Colonic mucosa (tissue), 4 donors: ENCODE measurements at regions not wholly inside any gene's neighbourhood (a gene's known extent, or its start where the extent isn't known, plus 50 kb on each side); places are given as distances from the start of the nearest gene placed in this dataset.

Source experiments
- DNase-seq: peaks from one replicate; pipeline ENCODE4 v3.0.0-alpha.2; 2020
- H3K27ac ChIP-seq: fragments of 200-600 bp; one replicate; pipeline ENCODE4 v1.8.0; 2021
- H3K27me3 ChIP-seq: fragments of 200-600 bp; one replicate; pipeline ENCODE4 v1.8.0; 2021
- H3K36me3 ChIP-seq: fragments of 200-600 bp; one replicate; pipeline ENCODE4 v1.8.0; 2021
- H3K4me1 ChIP-seq: fragments of 200-600 bp; one replicate; pipeline ENCODE4 v1.8.0; 2021; ENCODE audit warnings: mild to moderate bottlenecking
- H3K4me3 ChIP-seq: fragments of 200-600 bp; one replicate; pipeline ENCODE4 v1.8.0; 2021
- H3K9ac ChIP-seq, 2 donors: one replicate each; pipeline ENCODE4 v1.7.0; 2013; ENCODE audit warnings: control low read depth in 2 of 2, low read depth in 2 of 2, low read length in 2 of 2
- H3K9me3 ChIP-seq: fragments of 200-600 bp; one replicate; pipeline ENCODE4 v1.8.0; 2021
- CTCF ChIP-seq: fragments of 200-600 bp; IDR thresholded peaks from one replicate; pipeline ENCODE4 v1.8.0; 2022; ENCODE audit warnings: antibody characterized with exemption, mild to moderate bottlenecking
- intact Hi-C: fragments of 100-400 bp; cut with DNase I; formaldehyde crosslinking; loops from one replicate; pipeline ENCODE4 v1.14.1; 2022
- donor health status: healthy.
- donor health status: DM: no; HTN: no; CAD: no.
- donor health status: DM: no; HTN: no; CAD: no.

GRCh38 chr5:111934511-111934910 is 177.5 kb upstream of the NREP start:
- TF ChIP-seq CTCF, result no peak
- no peak overlapping the region for H3K9ac ChIP-seq
- intact Hi-C loops, result no loop called here
- no peaks in the 10 kb centered on the region for H3K4me1 ChIP-seq
- no peaks in the 10 kb centered on the region for H3K27me3 ChIP-seq
- no peaks in the 10 kb centered on the region for H3K36me3 ChIP-seq
- H3K9me3 ChIP-seq, result no peaks in the 10 kb centered on the region
- no peak for DNase-seq
- H3K27ac ChIP-seq, result no peak overlapping the region
- no peak overlapping the region for H3K4me3 ChIP-seq

GRCh38 chr5:111933086-111933485 is 176.1 kb upstream of the NREP start:
- intact Hi-C loops, result no loop called here
- H3K4me1 ChIP-seq, result no peaks in the 10 kb centered on the region
- no peaks in the 10 kb centered on the region for H3K9me3 ChIP-seq
- TF ChIP-seq CTCF, result no peak
- no peak overlapping the region for H3K27ac ChIP-seq
- no peaks in the 10 kb centered on the region for H3K27me3 ChIP-seq
- no peak for DNase-seq
- no peak overlapping the region for H3K4me3 ChIP-seq
- no peaks in the 10 kb centered on the region for H3K36me3 ChIP-seq
- H3K9ac ChIP-seq, result no peak overlapping the region

GRCh38 chr5:111932628-111933027 is 175.6 kb upstream of the NREP start:
- no peak overlapping the region for H3K9ac ChIP-seq
- intact Hi-C loops, result no loop called here
- no peak for DNase-seq
- no peak for TF ChIP-seq CTCF
- H3K4me1 ChIP-seq, result no peaks in the 10 kb centered on the region
- no peaks in the 10 kb centered on the region for H3K36me3 ChIP-seq
- no peaks in the 10 kb centered on the region for H3K27me3 ChIP-seq
- H3K27ac ChIP-seq, result no peak overlapping the region
- H3K9me3 ChIP-seq, result no peaks in the 10 kb centered on the region
- H3K4me3 ChIP-seq, result no peak overlapping the region

DNA sequence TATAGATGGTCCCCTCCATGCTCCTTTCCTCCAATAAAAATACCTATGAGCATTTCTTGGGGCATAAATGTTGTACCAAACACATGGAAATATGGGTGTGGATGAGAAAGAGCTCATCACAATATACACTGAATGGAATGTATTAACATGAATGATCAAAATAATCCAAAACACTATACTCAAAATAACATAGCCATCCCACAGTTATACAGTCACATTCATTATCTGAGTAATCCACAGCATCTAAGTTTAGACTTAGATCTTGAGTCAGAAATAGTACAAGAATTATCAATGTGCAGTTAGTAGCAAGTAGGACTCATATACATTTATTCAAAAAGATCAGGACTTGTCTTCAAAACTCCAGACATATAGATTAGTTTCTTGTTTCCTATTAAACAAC is 175.2 kb upstream of the NREP start:
- H3K36me3 ChIP-seq, result no peaks in the 10 kb centered on the region
- H3K27ac ChIP-seq, result no peak overlapping the region
- H3K9ac ChIP-seq, result no peak overlapping the region
- DNase-seq, result no peak
- no peaks in the 10 kb centered on the region for H3K4me1 ChIP-seq
- no peak overlapping the region for H3K4me3 ChIP-seq
- H3K9me3 ChIP-seq, result no peaks in the 10 kb centered on the region
- intact Hi-C loops, result no loop called here
- no peaks in the 10 kb centered on the region for H3K27me3 ChIP-seq
- TF ChIP-seq CTCF, result no peak

DNA sequence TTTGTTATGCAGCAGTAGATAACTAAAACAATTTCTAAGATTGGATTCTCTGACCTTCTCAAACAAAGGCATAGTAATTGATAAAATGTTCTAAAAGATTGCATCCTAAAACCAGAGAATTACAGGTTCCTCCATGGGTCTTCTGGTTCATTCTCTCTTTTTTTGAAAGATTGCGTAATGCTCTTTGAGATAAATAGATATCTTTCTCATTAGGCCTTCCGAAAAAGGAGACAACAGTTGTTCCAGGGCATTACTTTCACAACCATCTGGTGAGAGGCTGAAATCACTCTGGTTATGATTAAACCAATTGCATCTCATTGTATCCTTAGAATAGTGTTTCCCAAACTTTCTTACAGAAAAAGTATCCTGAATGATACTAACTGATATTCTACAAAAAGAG is 174.7 kb upstream of the NREP start:
- no peak for TF ChIP-seq CTCF
- H3K4me1 ChIP-seq, result no peaks in the 10 kb centered on the region
- no peak overlapping the region for H3K27ac ChIP-seq
- H3K9me3 ChIP-seq, result no peaks in the 10 kb centered on the region
- DNase-seq, result no peak
- no peak overlapping the region for H3K9ac ChIP-seq
- no peaks in the 10 kb centered on the region for H3K27me3 ChIP-seq
- intact Hi-C loops, result no loop called here
- no peaks in the 10 kb centered on the region for H3K36me3 ChIP-seq
- H3K4me3 ChIP-seq, result no peak overlapping the region
